SIG-M5 treated with dmso at 0.1 percent for 504 hours (cell line): ENCODE measurements at regions not wholly inside any gene's neighbourhood (a gene's known extent, or its start where the extent isn't known, plus 50 kb on each side); places are given as distances from the start of the nearest gene placed in this dataset.
A peak's percentile ranks its signal among the peaks of the same experiment; 100 is the strongest.
"Not testable (repeated sequence)": the region's sequence is repeated elsewhere in the genome, so short reads cannot be mapped to it uniquely, and the experiment has no call there.

Experiments
- DNase-seq: peaks from one replicate; lab custom pipeline; 2025; ENCODE audit not compliant: unreplicated experiment; lab: John Stamatoyannopoulos, UW

GRCh38 chr4:42282081-42282901 lies 115.0 kb upstream of the SHISA3 start:
- peak; percentile 65 for DNase-seq

- DNase-seq: no peak
These were observed 113.3 kb upstream of the SHISA3 start for GRCh38 chr4:42284030-42284429.

GRCh38 chr4:42288876-42289275 lies 108.4 kb upstream of the SHISA3 start:
- not testable (repeated sequence) for DNase-seq

- not testable (repeated sequence) for DNase-seq
These were observed 105.1 kb upstream of the SHISA3 start for GRCh38 chr4:42292192-42292591.

- no peak for DNase-seq
These were observed 103.1 kb upstream of the SHISA3 start for GRCh38 chr4:42293967-42294813.

GRCh38 chr4:42296196-42296595 lies 101.1 kb upstream of the SHISA3 start:
- DNase-seq: no peak

GRCh38 chr4:42302348-42302747 lies 94.9 kb upstream of the SHISA3 start:
- no peak for DNase-seq

- no peak for DNase-seq
These were observed 90.8 kb upstream of the SHISA3 start for GRCh38 chr4:42306221-42307109.

GRCh38 chr4:42308247-42308646 lies 89.0 kb upstream of the SHISA3 start:
- no peak for DNase-seq

- DNase-seq: no peak
These were observed 87.7 kb upstream of the SHISA3 start for GRCh38 chr4:42309361-42310260.

- DNase-seq: no peak
These were observed 86.9 kb upstream of the SHISA3 start for GRCh38 chr4:42310358-42310757.

GRCh38 chr4:42310806-42311205 lies 86.5 kb upstream of the SHISA3 start:
- no peak for DNase-seq

- DNase-seq: no peak
These were observed 85.7 kb upstream of the SHISA3 start for GRCh38 chr4:42311591-42311990.

- DNase-seq: not testable (repeated sequence)
These were observed 83.9 kb upstream of the SHISA3 start for GRCh38 chr4:42313420-42313819.

- DNase-seq: no peak
These were observed 83.4 kb upstream of the SHISA3 start for GRCh38 chr4:42313872-42314271.

- no peak for DNase-seq
These were observed 82.1 kb upstream of the SHISA3 start for GRCh38 chr4:42315231-42315630.

- no peak for DNase-seq
These were observed 76.4 kb upstream of the SHISA3 start for GRCh38 chr4:42320822-42321388.

- no peak for DNase-seq
These were observed 71.2 kb upstream of the SHISA3 start for GRCh38 chr4:42326040-42326439.

GRCh38 chr4:42326524-42326923 lies 70.8 kb upstream of the SHISA3 start:
- DNase-seq: no peak

GRCh38 chr4:42327323-42327722 lies 70.0 kb upstream of the SHISA3 start:
- no peak for DNase-seq
